ENCODE measurements at regions not wholly inside any gene's neighbourhood (a gene's known extent, or its start where the extent isn't known, plus 50 kb on each side); places are given as distances from the start of the nearest gene placed in this dataset.

DNA sequence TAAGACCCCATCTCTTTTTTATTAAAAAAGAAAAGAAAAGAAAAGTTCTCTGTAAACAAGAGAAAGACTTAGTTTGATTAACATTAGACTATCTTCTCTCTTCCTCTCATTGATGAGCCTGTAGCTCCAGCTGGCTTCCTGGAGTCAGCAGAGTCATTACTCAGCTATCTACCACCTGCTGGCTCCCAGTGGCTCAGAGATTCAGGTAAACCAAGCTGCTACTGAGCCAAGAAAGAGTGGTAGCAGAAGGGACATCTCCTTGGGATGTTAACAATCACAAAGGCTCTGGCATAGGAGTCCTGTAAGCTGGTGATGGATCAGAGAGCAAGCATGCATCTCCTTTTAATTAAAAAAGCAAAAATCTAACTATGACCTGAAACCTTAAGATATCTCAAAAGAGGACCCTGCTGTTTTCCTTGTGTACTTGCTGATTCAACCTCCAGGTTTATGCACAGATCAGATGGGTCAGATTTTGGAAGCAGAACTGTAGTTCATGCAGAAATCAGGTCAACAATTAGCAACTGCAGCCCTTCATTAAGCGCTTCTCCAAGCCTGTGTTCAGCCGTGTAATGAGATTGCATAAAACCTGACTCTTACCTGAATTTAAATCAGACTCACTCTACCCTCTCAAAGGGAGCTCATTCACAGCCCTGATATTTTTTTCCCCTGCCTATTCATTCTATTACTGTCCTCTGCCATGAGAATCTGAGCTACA is 225.8 kb downstream of the RNF152 start:
- H3K79me2 ChIP-seq (ENCODE audit: control insufficient read depth, insufficient read depth, low read length), result no peaks in the 10 kb centered on the region
- ChIA-PET CTCF (ENCODE audit: low intra/inter-chr PET ratio) (no interaction called here), POLR2A (interaction anchor here (0.6 kb wide), 2 partner anchors 89 to 149 kb away, joined by 3 read pairs; no protein-coding TSS in a partner anchor)
- no TSS peak for BruUV-seq (replicated peaks)
- no peak overlapping the region for H3K9ac ChIP-seq (ENCODE audit: insufficient read depth in 1 of 2, low read depth in 2 of 2, low read length in 2 of 2)
- no peaks in the 10 kb centered on the region for H4K20me1 ChIP-seq (replicated peaks; ENCODE audit: control insufficient read depth, insufficient read depth, low read length)
- no peak for FAIRE-seq
- 0% methylated on average over 2 of the region's 2 CpGs for WGBS (ENCODE audit: insufficient coverage, low coverage, missing lambda C conversion rate)
- no peak overlapping the region for H3K4me3 ChIP-seq
- in situ Hi-C loops (cut with MboI), result no loop called here
- DNase-seq (ENCODE audit: extremely low read depth in 1 of 4, low spot score in 3 of 4), result no peak
- H3K4me2 ChIP-seq (ENCODE audit: insufficient read depth, low read length), result no peak overlapping the region
- intact Hi-C loops (cut with micrococcal nuclease), result no loop called here
- ATAC-seq, result no peak
- H2AFZ ChIP-seq (ENCODE audit: low read depth, low read length), result no peak overlapping the region
- no peak overlapping the region for H3K27ac ChIP-seq (ENCODE audit: extremely low read depth, low read depth, low read length)
- H3K9me3 ChIP-seq (replicated peaks; ENCODE audit: control insufficient read depth, insufficient read depth, low read depth, low read length), result no peaks in the 10 kb centered on the region
- H3K9me1 ChIP-seq (ENCODE audit: control insufficient read depth, insufficient read depth, low read length), result no peaks in the 10 kb centered on the region
- no peaks in the 10 kb centered on the region for H3K27me3 ChIP-seq (ENCODE audit: control insufficient read depth in 2 of 2, insufficient read depth in 2 of 2, low read length in 2 of 2)
- no peaks in the 10 kb centered on the region for H3K36me3 ChIP-seq (ENCODE audit: control insufficient read depth, insufficient read depth, low read length)
- H3K4me1 ChIP-seq (replicated peaks in 1 of 2; ENCODE audit: control insufficient read depth in 2 of 2, insufficient read depth in 2 of 2, low read length in 2 of 2), result no peaks in the 10 kb centered on the region
- TF ChIP-seq, protein P1, sequence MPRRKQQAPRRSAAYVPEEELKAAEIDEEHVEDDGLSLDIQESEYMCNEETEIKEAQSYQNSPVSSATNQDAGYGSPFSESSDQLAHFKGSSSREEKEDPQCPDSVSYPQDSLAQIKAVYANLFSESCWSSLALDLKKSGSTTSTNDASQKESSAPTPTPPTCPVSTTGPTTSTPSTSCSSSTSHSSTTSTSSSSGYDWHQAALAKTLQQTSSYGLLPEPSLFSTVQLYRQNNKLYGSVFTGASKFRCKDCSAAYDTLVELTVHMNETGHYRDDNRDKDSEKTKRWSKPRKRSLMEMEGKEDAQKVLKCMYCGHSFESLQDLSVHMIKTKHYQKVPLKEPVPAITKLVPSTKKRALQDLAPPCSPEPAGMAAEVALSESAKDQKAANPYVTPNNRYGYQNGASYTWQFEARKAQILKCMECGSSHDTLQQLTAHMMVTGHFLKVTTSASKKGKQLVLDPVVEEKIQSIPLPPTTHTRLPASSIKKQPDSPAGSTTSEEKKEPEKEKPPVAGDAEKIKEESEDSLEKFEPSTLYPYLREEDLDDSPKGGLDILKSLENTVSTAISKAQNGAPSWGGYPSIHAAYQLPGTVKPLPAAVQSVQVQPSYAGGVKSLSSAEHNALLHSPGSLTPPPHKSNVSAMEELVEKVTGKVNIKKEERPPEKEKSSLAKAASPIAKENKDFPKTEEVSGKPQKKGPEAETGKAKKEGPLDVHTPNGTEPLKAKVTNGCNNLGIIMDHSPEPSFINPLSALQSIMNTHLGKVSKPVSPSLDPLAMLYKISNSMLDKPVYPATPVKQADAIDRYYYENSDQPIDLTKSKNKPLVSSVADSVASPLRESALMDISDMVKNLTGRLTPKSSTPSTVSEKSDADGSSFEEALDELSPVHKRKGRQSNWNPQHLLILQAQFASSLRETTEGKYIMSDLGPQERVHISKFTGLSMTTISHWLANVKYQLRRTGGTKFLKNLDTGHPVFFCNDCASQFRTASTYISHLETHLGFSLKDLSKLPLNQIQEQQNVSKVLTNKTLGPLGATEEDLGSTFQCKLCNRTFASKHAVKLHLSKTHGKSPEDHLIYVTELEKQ (CRISPR knock-in tag; IDR thresholded peaks at IDR 0.05), result no peak
- TF ChIP-seq ZNF212 (CRISPR knock-in tag; IDR thresholded peaks at IDR 0.05) (no peak), SAFB2 (IDR thresholded peaks at IDR 0.05; ENCODE audit: borderline replicate concordance, low read depth, low read length, severe bottlenecking) (no peak), SMARCA4 (IDR thresholded peaks at IDR 0.05) (no peak)
- TF ChIP-seq, protein P2, sequence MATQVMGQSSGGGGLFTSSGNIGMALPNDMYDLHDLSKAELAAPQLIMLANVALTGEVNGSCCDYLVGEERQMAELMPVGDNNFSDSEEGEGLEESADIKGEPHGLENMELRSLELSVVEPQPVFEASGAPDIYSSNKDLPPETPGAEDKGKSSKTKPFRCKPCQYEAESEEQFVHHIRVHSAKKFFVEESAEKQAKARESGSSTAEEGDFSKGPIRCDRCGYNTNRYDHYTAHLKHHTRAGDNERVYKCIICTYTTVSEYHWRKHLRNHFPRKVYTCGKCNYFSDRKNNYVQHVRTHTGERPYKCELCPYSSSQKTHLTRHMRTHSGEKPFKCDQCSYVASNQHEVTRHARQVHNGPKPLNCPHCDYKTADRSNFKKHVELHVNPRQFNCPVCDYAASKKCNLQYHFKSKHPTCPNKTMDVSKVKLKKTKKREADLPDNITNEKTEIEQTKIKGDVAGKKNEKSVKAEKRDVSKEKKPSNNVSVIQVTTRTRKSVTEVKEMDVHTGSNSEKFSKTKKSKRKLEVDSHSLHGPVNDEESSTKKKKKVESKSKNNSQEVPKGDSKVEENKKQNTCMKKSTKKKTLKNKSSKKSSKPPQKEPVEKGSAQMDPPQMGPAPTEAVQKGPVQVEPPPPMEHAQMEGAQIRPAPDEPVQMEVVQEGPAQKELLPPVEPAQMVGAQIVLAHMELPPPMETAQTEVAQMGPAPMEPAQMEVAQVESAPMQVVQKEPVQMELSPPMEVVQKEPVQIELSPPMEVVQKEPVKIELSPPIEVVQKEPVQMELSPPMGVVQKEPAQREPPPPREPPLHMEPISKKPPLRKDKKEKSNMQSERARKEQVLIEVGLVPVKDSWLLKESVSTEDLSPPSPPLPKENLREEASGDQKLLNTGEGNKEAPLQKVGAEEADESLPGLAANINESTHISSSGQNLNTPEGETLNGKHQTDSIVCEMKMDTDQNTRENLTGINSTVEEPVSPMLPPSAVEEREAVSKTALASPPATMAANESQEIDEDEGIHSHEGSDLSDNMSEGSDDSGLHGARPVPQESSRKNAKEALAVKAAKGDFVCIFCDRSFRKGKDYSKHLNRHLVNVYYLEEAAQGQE (IDR thresholded peaks at IDR 0.05; ENCODE audit: borderline replicate concordance), result no peak
- TF ChIP-seq, protein P2 (CRISPR knock-in tag; IDR thresholded peaks at IDR 0.05; ENCODE audit: low read depth), result no peak

Data from K562 (cell line).